GM10266 (cell line): ENCODE measurements at regions not wholly inside any gene's neighbourhood (a gene's known extent, or its start where the extent isn't known, plus 50 kb on each side); places are given as distances from the start of the nearest gene placed in this dataset.

Experiments used
- DNase-seq: peaks from one replicate; pipeline ENCODE4 v3.0.0; 2012; ENCODE audit errors: extremely low spot score
- CTCF ChIP-seq: IDR thresholded peaks from 2 replicates; pipeline ENCODE4 v1.5.1; 2012; ENCODE audit warnings: mild to moderate bottlenecking, low read depth; ENCODE audit not compliant: control insufficient read depth, insufficient read depth; ENCODE audit errors: missing control alignments

- no peak for TF ChIP-seq CTCF
- DNase-seq: no peak
Observed at GRCh38 chr3:63064209-63064755, 189.1 kb upstream of the CADPS start.

DNA sequence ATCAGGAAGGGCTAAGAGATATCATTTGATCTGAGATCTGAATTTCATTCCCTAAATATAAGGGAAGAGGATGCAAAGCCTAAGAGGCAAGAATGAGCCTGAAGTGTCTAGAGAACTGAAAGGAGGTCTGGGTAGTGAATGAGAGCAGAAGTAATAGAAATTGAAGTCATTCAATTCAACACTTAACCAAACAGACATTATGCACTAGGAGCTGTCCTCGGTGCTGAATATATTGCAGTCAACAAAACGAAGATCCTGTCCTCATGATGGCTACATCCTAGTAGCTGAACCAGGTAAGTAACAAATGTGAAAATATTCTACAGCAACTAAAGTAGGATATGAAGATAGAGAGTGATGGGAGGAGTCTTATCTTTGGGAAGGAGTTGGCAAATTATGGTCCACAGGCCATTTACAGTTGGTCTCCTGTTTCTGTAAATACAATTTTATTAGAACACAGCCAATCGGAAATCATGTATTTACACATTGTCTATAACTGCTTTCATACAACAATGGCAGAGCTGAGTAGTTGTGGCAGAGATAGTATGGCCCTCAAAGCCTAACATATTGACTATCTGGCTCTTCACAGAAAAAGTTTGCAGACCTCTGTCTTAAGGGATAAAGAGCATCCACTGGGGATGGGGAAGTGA lies 192.9 kb upstream of the CADPS start:
- peak; percentile 11 for DNase-seq
- TF ChIP-seq CTCF: no peak

- TF ChIP-seq CTCF: no peak
- no peak for DNase-seq
Observed at GRCh38 chr3:63069806-63070475, 194.7 kb upstream of the CADPS start.

GRCh38 chr3:63070476-63070810 lies 195.2 kb upstream of the CADPS start:
- no peak for TF ChIP-seq CTCF
- no peak for DNase-seq

DNA sequence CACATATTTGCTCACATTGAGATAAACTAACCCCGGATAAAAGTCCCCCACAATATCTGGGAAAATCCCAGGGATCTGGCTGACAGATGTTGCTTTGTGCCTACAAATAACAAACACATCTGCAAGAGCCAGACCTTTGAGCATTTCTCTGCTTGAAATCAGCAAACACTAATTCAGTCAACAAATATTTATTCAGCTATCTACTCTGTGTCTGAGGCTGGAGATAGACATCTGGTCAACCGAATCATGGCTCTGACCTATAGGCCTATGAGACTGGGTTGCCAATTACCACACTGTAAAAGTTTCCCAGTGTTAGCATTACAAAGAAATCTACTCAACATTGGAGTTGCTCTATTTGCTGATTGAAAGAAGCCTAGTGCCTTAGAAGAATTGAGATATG lies 201.1 kb upstream of the CADPS start:
- no peak for DNase-seq
- no peak for TF ChIP-seq CTCF

DNA sequence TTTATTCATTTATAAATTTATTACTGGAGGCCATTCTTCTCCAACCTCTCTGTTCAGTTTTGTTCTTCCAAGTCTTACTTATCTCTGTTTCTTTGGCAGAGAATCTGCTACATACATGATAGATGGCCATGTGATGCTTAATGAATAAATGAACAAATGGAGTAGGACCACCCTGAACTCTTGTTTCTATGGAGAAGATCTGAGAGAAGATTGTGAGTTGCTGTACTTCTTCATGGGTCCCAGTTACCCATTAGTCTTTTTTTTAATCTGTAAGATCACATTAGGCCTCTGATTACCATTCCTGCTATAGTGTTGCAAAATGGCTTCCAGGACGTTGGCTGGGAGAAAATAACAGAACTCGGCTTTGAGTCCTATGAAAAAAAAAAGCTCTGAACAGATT lies 191.9 kb upstream of the SYNPR start:
- DNase-seq: no peak
- TF ChIP-seq CTCF: no peak

DNA sequence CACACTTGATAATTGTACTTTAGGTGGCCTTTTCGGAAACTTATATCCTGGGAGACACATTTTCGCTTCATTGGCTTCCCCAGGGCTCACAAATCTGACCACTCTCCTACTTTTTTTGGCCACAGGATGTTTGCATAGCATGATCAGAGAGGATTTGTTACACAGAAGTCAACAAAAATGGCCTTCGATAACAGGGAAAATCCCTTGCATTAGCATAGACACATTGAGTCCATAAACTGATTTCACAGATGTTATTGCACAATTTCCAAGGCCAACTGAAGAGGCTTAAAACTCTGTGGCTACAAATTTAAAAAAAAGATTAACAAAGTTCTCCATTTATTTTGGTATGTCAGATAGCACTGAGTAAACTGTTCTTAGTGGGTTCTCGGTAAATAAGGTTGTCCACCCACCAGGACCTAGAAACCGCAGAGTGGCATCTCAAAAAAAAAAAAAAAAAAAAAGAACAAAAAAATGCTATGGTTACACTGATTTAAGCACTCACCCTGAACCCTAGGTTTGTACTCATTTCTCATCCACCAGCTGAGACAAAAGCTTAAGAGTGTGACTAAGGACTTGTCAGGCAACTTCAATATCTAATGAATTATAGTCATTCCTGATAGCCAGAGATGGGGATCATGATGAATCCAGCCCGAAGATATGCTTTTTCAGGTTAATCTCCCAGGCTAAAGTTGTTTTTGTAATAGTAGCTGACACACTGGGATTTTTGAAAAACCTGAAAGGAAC lies 188.9 kb upstream of the SYNPR start:
- DNase-seq: no peak
- TF ChIP-seq CTCF: no peak
